DMS153 (cell line): ENCODE measurements at regions not wholly inside any gene's neighbourhood (a gene's known extent, or its start where the extent isn't known, plus 50 kb on each side); places are given as distances from the start of the nearest gene placed in this dataset.

Experiments used
- DNase-seq: peaks from one replicate; lab custom pipeline; 2025; lab: John Stamatoyannopoulos, UW

DNA sequence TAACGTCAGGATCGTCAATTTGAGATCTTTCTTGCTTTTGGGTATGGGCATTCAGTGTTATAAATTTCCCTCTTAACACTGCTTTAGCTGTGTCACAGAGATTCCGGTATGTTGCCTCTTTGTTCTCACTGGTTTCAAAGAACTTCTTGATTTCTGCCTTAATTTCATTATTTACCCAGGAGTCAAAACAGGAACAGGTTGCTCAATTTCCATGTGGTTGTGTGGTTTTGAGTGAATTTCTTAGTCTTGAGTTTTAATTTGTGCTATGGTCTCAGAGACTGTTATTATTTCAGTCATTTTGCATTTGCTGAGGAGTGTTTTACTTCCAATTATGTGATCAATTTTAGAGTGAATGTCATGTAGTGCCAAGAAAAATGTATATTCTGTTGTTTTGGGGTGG is 153.1 kb downstream of the PCDH17 start:
- DNase-seq = no peak

DNA sequence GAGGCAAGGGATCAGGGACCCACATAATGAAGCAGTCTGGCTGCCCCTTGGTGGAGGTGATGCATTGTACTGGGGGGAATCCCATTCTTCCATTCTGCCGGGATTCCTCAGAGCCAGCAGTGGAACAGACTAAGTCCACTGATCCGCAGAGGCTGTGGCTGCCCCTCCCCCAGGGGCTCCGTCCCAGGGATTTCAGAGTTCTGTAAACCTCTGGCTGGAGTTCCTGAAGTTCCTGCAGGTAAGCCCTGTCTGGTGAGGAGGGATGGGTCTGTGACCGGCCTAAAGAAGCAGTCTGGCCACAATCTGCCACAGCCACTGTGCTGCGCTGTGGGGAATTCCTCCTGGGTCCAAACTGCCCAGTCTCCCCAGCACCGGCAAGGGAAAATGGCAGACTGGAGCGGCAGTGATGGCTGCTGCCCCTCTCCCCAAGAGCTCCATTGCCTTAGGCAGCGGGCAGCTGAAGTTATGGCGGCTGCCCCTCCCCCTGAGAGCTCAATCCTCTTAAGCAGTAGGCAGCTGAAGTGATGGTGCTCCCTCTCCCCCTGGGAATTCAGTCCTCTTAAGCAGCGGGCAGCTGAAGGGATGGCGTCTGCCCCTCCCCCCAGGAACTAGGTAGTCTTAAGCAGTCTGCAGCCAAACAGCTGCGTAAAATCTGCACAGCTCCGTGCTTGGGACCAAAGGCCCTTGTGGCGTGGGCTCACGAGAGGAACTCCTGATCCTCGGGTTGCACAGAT is 155.7 kb downstream of the PCDH17 start:
- DNase-seq = peak; percentile 65

DNA sequence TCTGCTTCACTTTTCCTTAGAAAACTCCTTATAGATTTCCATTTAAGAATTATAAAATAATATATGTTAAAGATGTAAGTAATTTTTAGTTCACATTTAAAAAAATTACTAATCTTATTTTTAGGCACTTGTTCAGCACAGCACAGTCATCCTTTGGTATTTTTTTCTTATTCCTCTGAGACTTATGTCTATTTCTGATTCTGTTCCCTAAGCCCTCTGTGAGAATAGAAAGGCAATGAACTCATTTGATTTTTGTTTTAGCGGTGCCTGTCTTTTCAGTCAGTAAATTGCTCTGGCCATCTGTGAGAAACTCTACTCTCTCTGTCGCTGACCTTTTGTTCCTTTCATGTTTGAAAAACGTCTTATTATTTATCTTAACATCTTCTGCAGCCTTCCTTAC is 168.1 kb downstream of the PCDH17 start:
- DNase-seq = no peak

- DNase-seq = no peak
These were observed 182.1 kb downstream of the PCDH17 start for GRCh38 chr13:57813651-57814050.

DNA sequence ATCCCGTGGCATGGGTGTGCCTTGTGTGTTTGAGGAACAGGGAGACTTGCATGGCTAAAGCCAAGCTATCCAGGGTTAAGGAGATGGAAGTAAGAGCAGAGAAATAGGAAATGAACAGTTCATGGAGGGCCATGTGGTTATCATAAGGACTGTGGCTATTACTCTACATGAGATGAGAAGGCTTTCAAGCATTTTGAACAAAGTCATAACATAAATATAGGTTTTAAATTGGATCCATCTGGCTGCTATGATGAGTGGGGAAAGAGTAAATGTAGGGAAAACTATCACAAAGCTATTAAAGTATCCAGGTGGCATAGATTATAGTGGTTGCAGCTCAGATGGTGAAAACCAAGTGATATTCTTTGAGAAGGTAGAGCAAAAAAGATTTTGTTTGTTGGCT is 184.1 kb downstream of the PCDH17 start:
- no peak for DNase-seq

- no peak for DNase-seq
These were observed 189.4 kb downstream of the PCDH17 start for GRCh38 chr13:57820924-57821323.

DNA sequence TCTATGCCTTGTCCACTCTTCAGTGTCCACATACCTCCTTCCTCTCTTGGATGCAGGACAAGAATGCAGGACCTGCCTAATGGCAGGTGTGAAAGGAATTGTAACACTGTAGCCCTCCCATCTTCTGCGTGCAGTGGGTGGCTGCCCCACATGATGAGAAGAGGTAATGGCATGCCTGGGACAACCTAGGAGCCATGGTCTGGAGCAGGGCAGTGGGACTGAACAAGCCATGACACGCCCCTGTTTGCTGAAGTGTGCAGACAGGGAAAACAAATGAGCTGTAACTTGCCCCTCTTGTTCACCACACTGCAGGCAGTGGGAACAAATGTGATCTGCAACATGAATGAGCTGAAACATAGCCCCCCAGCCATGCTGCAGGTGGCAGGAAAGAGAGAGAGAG is 192.2 kb downstream of the PCDH17 start:
- no peak for DNase-seq

GRCh38 chr13:57824121-57824520 is 192.6 kb downstream of the PCDH17 start:
- no peak for DNase-seq

DNA sequence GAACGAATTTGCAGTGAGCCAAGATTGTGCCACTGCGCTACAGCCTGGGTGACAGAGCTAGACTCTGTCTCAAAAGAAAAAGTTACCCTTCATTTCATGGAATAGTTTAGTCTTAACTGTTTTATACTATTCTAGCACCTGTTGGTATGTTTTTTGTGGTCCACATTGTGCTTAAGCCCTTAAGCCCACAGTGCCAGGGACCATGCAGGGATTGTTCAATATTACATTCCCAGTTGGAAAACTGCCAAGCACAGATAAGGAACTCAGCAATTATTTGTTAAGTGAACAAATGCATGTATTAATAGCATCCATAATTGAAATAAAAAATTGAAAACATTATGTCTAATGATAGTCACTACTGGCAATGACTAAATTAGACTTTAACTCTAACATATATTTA is 193.5 kb downstream of the PCDH17 start:
- no peak for DNase-seq

GRCh38 chr13:57829496-57829895 is 198.0 kb downstream of the PCDH17 start:
- DNase-seq = no peak

GRCh38 chr13:57832187-57832586 is 200.6 kb downstream of the PCDH17 start:
- no peak for DNase-seq

DNA sequence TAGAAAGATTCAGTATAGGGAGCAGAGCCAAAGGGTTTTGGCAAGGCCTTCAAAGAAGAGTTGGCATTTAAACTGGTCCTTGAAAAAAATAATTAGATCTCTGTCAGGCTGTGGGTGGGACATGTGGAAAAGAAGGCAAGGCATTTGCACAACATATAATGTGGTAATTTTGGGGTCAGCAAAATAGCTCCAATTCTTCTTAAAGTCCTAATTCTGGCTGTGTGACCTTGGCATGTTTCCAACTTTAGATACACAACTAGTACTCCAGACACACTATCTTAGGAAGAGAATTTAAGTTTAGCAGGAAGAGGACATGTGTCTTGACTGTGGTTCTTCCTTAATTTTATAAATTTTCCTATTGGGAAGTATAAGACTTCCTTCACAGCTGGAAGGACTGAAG is 206.3 kb downstream of the PCDH17 start:
- DNase-seq = no peak

DNA sequence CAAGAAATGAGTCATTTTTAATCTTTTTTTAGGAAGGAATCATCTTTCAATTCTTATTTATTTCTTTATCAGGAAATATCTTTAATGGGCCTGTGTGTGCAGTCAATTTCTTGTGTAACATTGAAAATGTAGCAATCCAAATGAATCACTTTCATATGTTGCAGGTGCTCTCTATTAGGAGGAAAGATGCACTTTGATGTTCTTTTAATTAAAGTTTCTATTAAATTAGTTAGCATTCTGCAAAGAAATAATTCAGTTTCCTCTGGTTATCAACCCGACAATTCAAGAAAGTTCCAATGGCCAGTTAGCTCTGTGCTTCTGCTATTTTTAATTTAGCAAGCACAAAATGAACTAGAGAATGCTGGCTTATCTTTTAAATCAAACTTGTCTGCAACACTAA is 212.0 kb downstream of the PCDH17 start:
- no peak for DNase-seq

- DNase-seq = no peak
These were observed 215.1 kb downstream of the PCDH17 start for GRCh38 chr13:57846600-57847173.

GRCh38 chr13:57857945-57858344 is 226.4 kb downstream of the PCDH17 start:
- no peak for DNase-seq

DNA sequence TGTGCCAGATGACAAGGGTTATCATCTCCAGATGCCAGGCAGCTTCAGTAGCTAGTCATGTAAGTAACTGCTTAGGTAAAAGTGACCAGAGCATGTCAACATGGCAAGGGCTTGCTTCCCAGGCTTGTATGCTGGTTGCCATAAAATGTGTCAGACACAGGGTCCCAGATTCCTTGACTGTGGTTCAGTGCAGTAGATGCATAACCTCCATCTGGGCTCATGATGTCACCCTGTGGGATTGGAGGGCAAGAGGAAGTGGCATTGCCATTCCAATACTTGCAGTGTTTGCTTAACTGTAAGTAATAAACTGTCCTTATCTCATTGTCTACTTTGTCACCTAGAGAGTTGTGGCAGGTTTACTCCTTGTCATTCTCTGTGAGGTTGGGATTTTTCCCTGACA is 226.8 kb downstream of the PCDH17 start:
- no peak for DNase-seq

- no peak for DNase-seq
These were observed 231.3 kb downstream of the PCDH17 start for GRCh38 chr13:57862879-57863278.

- no peak for DNase-seq
These were observed 234.2 kb downstream of the PCDH17 start for GRCh38 chr13:57865600-57866294.

DNA sequence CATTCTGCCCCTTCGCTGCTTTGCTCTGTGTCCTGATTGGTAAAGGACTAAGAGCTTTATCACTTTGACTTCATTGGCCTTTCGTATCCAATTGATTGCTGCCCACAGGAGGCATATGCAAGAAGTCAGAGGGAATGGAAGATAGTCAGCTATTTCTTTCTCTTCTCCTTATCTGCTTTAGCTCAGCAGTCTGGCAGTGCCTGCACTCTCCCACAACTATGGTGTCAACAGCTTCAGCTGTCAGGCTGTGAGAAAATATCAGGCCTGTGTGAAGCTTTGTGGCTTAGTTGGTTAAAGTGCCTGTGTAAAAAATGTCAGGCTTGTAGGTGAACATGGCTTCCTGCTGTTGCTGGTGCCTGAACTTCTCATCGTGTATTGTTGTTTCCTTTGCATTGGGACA is 243.0 kb downstream of the PCDH17 start:
- no peak for DNase-seq

GRCh38 chr13:57877601-57878000 is 246.1 kb downstream of the PCDH17 start:
- no peak for DNase-seq

GRCh38 chr13:57878291-57878690 is 246.7 kb downstream of the PCDH17 start:
- DNase-seq = no peak

- no peak for DNase-seq
These were observed 265.7 kb downstream of the PCDH17 start for GRCh38 chr13:57897225-57897624.

DNA sequence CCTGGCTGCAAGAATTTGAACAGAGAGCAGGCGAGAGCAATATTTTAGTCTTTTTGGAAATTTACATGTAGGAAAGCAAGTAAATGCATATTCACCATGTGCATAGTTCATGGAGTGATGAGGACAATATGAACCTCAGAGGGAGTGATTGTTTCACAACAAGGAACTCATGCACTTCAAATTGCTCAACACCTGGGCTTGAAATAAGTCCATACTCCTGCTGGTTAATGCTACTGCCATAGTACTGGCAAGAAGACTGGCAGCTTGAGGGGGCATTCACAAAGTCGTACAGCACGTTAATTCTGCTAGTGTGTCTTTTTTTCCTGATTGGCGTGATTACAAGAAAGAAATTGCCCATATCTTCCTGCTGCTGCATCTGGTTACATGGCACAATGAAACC is 267.6 kb downstream of the PCDH17 start:
- no peak for DNase-seq
